Activated naive CD4-positive, alpha-beta T cell treated with anti-CD3 and anti-CD28 coated beads for 36 hours (primary cell): ENCODE measurements at regions not wholly inside any gene's neighbourhood (a gene's known extent, or its start where the extent isn't known, plus 50 kb on each side); places are given as distances from the start of the nearest gene placed in this dataset.

Experiments
- CTCF ChIA-PET: fragments of 350-600 bp; sonication (Branson Sonifier 250); formaldehyde crosslinking; loops from one replicate; lab custom pipeline; 2021; ENCODE audit warnings: antibody characterized with exemption; lab: Charles Lee
- DNase-seq: peaks from one replicate; pipeline ENCODE4 v3.0.0-alpha.2; 2020
- H3K27ac Mint-ChIP-seq: one replicate; pipeline ENCODE4 v1.8.0; 2021; ENCODE audit warnings: mild to moderate bottlenecking, mixed read lengths
- H3K27me3 Mint-ChIP-seq: one replicate; pipeline ENCODE4 v1.8.0; 2021; ENCODE audit warnings: low read depth, mixed read lengths
- H3K36me3 Mint-ChIP-seq: one replicate; pipeline ENCODE4 v1.8.0; 2021; ENCODE audit warnings: low read depth, mixed read lengths
- H3K4me1 Mint-ChIP-seq: one replicate; pipeline ENCODE4 v1.8.0; 2021; ENCODE audit warnings: low read depth, mixed read lengths
- H3K4me3 Mint-ChIP-seq: one replicate; pipeline ENCODE4 v1.8.0; 2021; ENCODE audit warnings: mild to moderate bottlenecking, moderate library complexity, mixed read lengths
- H3K9me3 Mint-ChIP-seq: one replicate; pipeline ENCODE4 v1.8.0; 2021; ENCODE audit warnings: mixed read lengths
- intact Hi-C: fragments of 100-400 bp; cut with micrococcal nuclease; formaldehyde crosslinking; loops from one replicate; pipeline ENCODE4 v1.15.1; 2023

GRCh38 chr1:5744911-5745799 is 247.1 kb downstream of the NPHP4 start:
- Mint-ChIP-seq H3K27ac (no peak overlapping the region), H3K27me3 (peaks cover 18% of the 10 kb centered on the region), H3K4me3 (no peak overlapping the region), H3K36me3 (no peaks in the 10 kb centered on the region), H3K9me3 (no peaks in the 10 kb centered on the region), H3K4me1 (no peaks in the 10 kb centered on the region)
- intact Hi-C loops: loop anchor here (5.0 kb wide), 1 partner anchor 1838 kb away; no protein-coding TSS in a partner anchor
- DNase-seq: no peak
- CTCF ChIA-PET: interaction anchor here (0.7 to 3.9 kb wide), 6 partner anchors 16 to 939 kb away, joined by 3 to 30 read pairs (median 4); no protein-coding TSS in a partner anchor

GRCh38 chr1:5744341-5744740 is 247.9 kb downstream of the NPHP4 start:
- CTCF ChIA-PET: interaction anchor here (3.9 kb wide), 1 partner anchor 234 kb away, joined by 30 read pairs; no protein-coding TSS in a partner anchor
- intact Hi-C loops: no loop called here
- Mint-ChIP-seq H3K4me3 (no peak overlapping the region), H3K4me1 (peaks cover 7% of the 10 kb centered on the region), H3K27ac (no peak overlapping the region), H3K9me3 (no peaks in the 10 kb centered on the region), H3K27me3 (peaks cover 18% of the 10 kb centered on the region), H3K36me3 (no peaks in the 10 kb centered on the region)
- DNase-seq: no peak

GRCh38 chr1:5743435-5744095 is 248.7 kb downstream of the NPHP4 start:
- Mint-ChIP-seq H3K9me3 (no peaks in the 10 kb centered on the region), H3K4me1 (peaks cover 7% of the 10 kb centered on the region), H3K4me3 (no peak overlapping the region), H3K27ac (no peak overlapping the region), H3K36me3 (no peaks in the 10 kb centered on the region), H3K27me3 (peaks cover 18% of the 10 kb centered on the region)
- CTCF ChIA-PET: interaction anchor here (3.9 kb wide), 1 partner anchor 233 kb away, joined by 30 read pairs; no protein-coding TSS in a partner anchor
- no peak for DNase-seq
- intact Hi-C loops: no loop called here

GRCh38 chr1:5742801-5743200 is 249.4 kb downstream of the NPHP4 start:
- Mint-ChIP-seq H3K4me3 (no peak overlapping the region), H3K27ac (no peak overlapping the region), H3K9me3 (no peaks in the 10 kb centered on the region)

GRCh38 chr1:5742032-5742431 is 250.2 kb downstream of the NPHP4 start:
- no peak for DNase-seq
- Mint-ChIP-seq H3K4me1 (peaks cover 7% of the 10 kb centered on the region), H3K27ac (no peak overlapping the region), H3K36me3 (no peaks in the 10 kb centered on the region), H3K27me3 (peaks cover 18% of the 10 kb centered on the region), H3K9me3 (no peaks in the 10 kb centered on the region), H3K4me3 (no peak overlapping the region)
- intact Hi-C loops: no loop called here
- CTCF ChIA-PET: no interaction called here

More at GRCh38 chr1:5742801-5743200, 249.4 kb downstream of the NPHP4 start:
- intact Hi-C loops: no loop called here
- Mint-ChIP-seq H3K27me3 (peaks cover 18% of the 10 kb centered on the region), H3K36me3 (no peaks in the 10 kb centered on the region), H3K4me1 (peaks cover 7% of the 10 kb centered on the region)
- DNase-seq: no peak
- CTCF ChIA-PET: no interaction called here

GRCh38 chr1:5740865-5741860 is 251.1 kb downstream of the NPHP4 start:
- Mint-ChIP-seq H3K27me3 (peaks cover 18% of the 10 kb centered on the region), H3K4me3 (no peak overlapping the region), H3K36me3 (no peaks in the 10 kb centered on the region), H3K4me1 (peaks cover 7% of the 10 kb centered on the region), H3K27ac (no peak overlapping the region), H3K9me3 (no peaks in the 10 kb centered on the region)
- no peak for DNase-seq
- CTCF ChIA-PET: interaction anchor here (1.2 kb wide), 1 partner anchor 227 kb away, joined by 3 read pairs; no protein-coding TSS in a partner anchor
- intact Hi-C loops: no loop called here

GRCh38 chr1:5740450-5740849 is 251.8 kb downstream of the NPHP4 start:
- H3K4me3 Mint-ChIP-seq: no peak overlapping the region
- no peak for DNase-seq
- intact Hi-C loops: no loop called here
- no peaks in the 10 kb centered on the region for H3K36me3 Mint-ChIP-seq
- no peaks in the 10 kb centered on the region for H3K9me3 Mint-ChIP-seq
- no peak overlapping the region for H3K27ac Mint-ChIP-seq
- H3K27me3 Mint-ChIP-seq: peaks cover 14% of the 10 kb centered on the region
- CTCF ChIA-PET: interaction anchor here (0.7 to 1.2 kb wide), 2 partner anchors 226 to 424 kb away, joined by 3 read pairs; no protein-coding TSS in a partner anchor
- peaks cover 7% of the 10 kb centered on the region for H3K4me1 Mint-ChIP-seq

- Mint-ChIP-seq H3K4me3 (no peak overlapping the region), H3K4me1 (peaks cover 7% of the 10 kb centered on the region), H3K36me3 (no peaks in the 10 kb centered on the region), H3K9me3 (no peaks in the 10 kb centered on the region), H3K27ac (no peak overlapping the region), H3K27me3 (peaks cover 11% of the 10 kb centered on the region)
- intact Hi-C loops: no loop called here
- DNase-seq: no peak
- CTCF ChIA-PET: interaction anchor here (0.7 kb wide), 1 partner anchor 423 kb away, joined by 3 read pairs; no protein-coding TSS in a partner anchor
Observed at GRCh38 chr1:5739561-5740078, 252.6 kb downstream of the NPHP4 start.

GRCh38 chr1:5738911-5739462 is 253.2 kb downstream of the NPHP4 start:
- CTCF ChIA-PET: interaction anchor here (1.0 kb wide), 1 partner anchor 224 kb away, joined by 3 read pairs; no protein-coding TSS in a partner anchor
- no peak overlapping the region for H3K4me3 Mint-ChIP-seq
- H3K27ac Mint-ChIP-seq: no peak overlapping the region
- peaks cover 7% of the 10 kb centered on the region for H3K4me1 Mint-ChIP-seq
- H3K36me3 Mint-ChIP-seq: no peaks in the 10 kb centered on the region
- peaks cover 10% of the 10 kb centered on the region for H3K27me3 Mint-ChIP-seq
- intact Hi-C loops: no loop called here
- H3K9me3 Mint-ChIP-seq: no peaks in the 10 kb centered on the region
- no peak for DNase-seq

GRCh38 chr1:5737081-5737480 is 255.1 kb downstream of the NPHP4 start:
- peaks cover 6% of the 10 kb centered on the region for H3K27me3 Mint-ChIP-seq
- no peak for DNase-seq
- no peaks in the 10 kb centered on the region for H3K36me3 Mint-ChIP-seq
- H3K4me3 Mint-ChIP-seq: no peak overlapping the region
- H3K4me1 Mint-ChIP-seq: peaks cover 7% of the 10 kb centered on the region
- CTCF ChIA-PET: no interaction called here
- no peaks in the 10 kb centered on the region for H3K9me3 Mint-ChIP-seq
- intact Hi-C loops: no loop called here
- H3K27ac Mint-ChIP-seq: no peak overlapping the region

- DNase-seq: no peak
- Mint-ChIP-seq H3K4me1 (peaks cover 6% of the 10 kb centered on the region), H3K36me3 (no peaks in the 10 kb centered on the region), H3K4me3 (no peak overlapping the region), H3K9me3 (no peaks in the 10 kb centered on the region), H3K27ac (no peak overlapping the region), H3K27me3 (peaks cover 5% of the 10 kb centered on the region)
- intact Hi-C loops: no loop called here
- CTCF ChIA-PET: no interaction called here
Observed at GRCh38 chr1:5734996-5735395, 257.2 kb downstream of the NPHP4 start.
